ENCODE measurements at regions not wholly inside any gene's neighbourhood (a gene's known extent, or its start where the extent isn't known, plus 50 kb on each side); places are given as distances from the start of the nearest gene placed in this dataset.

DNA sequence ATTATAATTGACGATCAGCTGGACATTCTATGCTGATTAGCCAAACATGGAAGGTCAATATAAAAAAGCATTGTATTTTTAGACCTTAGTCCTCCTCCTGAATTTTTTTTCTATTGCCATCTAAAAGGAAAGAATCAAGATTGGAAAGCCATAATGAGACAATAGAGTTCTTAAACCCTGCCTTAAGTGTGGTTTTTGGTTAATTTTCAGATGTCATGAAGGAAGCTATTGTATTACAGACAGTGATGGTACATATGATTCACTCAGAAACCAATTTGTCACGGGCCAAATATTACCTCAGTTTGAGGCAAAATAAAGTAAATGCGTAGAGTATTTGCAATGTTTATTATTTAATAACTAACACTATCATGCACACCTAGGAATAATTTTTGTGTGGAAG, 1164.0 kb upstream of the RAG2 start:
- TF ChIP-seq, protein P1, sequence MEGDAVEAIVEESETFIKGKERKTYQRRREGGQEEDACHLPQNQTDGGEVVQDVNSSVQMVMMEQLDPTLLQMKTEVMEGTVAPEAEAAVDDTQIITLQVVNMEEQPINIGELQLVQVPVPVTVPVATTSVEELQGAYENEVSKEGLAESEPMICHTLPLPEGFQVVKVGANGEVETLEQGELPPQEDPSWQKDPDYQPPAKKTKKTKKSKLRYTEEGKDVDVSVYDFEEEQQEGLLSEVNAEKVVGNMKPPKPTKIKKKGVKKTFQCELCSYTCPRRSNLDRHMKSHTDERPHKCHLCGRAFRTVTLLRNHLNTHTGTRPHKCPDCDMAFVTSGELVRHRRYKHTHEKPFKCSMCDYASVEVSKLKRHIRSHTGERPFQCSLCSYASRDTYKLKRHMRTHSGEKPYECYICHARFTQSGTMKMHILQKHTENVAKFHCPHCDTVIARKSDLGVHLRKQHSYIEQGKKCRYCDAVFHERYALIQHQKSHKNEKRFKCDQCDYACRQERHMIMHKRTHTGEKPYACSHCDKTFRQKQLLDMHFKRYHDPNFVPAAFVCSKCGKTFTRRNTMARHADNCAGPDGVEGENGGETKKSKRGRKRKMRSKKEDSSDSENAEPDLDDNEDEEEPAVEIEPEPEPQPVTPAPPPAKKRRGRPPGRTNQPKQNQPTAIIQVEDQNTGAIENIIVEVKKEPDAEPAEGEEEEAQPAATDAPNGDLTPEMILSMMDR (IDR thresholded peaks at IDR 0.05), result no peak
- TF ChIP-seq EP300 (IDR thresholded peaks at IDR 0.05), result no peak
- no peak for TF ChIP-seq POLR2A (IDR thresholded peaks at IDR 0.05)

All from ovary (tissue), 3 donors.